HG02981 (cell line): ENCODE measurements at regions not wholly inside any gene's neighbourhood (a gene's known extent, or its start where the extent isn't known, plus 50 kb on each side); places are given as distances from the start of the nearest gene placed in this dataset.

Experiments used
- ATAC-seq: cut with Tn5 transposase; IDR thresholded peaks from one replicate; pipeline ENCODE4 v1.9.1; 2021; ENCODE audit warnings: mild to moderate bottlenecking, moderate library complexity; ENCODE audit not compliant: unreplicated experiment

- no peak for ATAC-seq
These were observed 325.7 kb downstream of the PCDH7 start for GRCh38 chr4:31045724-31046318.

DNA sequence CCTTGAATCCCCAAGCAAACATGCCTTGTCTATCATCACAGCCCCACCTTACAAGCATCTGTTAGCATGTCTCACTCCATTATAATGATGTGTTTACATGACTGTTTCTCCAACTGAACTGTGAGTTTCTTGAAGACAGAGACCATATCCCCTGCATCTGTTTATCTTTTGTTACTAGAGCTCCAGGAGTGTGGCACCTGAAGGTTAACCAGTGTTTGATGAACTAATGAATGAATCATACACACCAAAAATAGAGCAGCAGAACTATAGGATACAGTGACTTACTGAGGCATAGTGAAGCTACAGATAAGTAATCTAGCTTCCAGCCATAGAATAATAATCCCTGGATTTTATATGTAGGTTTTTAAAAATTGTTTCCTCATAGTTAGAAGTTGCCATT is 331.0 kb downstream of the PCDH7 start:
- ATAC-seq = no peak

- no peak for ATAC-seq
These were observed 331.4 kb downstream of the PCDH7 start for GRCh38 chr4:31051565-31051964.

GRCh38 chr4:31052519-31052918 is 332.4 kb downstream of the PCDH7 start:
- no peak for ATAC-seq

DNA sequence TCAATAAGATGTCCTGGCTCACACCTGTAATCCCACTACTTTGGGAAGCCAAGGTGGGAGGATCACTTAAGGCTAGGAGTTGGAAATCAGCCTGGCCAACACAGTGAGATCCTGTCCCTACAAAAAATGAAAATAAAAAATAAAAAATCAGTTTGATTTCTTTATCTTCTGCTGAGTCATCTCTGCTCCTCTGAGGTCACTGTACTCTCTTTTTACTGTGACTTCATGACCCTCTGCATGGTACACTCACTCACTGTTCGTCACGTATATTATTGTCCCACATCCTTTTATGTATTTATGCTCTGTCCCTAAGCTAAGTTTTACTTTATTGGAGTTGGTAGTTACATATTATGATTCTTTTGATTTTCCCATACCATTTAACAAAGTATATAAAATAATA is 333.3 kb downstream of the PCDH7 start:
- ATAC-seq = no peak

DNA sequence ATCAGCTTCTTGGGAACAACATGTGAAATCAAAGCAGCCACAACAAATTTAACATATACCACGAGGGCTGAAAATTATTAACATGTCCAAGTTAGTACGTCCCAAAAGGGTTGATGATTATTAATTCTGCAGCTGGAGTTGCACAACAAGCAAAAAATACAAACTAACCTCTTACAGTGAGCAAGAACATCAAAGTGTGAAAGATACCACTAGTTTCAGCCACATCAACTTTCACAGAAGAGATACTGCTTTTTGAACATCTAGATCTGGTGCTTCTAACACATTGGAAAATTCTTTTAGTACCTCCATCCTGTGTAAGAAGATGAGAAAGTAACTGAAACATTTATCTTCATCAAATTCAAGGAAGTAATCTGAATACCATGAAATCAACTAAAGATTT is 334.1 kb downstream of the PCDH7 start:
- ATAC-seq = peak; percentile 50

DNA sequence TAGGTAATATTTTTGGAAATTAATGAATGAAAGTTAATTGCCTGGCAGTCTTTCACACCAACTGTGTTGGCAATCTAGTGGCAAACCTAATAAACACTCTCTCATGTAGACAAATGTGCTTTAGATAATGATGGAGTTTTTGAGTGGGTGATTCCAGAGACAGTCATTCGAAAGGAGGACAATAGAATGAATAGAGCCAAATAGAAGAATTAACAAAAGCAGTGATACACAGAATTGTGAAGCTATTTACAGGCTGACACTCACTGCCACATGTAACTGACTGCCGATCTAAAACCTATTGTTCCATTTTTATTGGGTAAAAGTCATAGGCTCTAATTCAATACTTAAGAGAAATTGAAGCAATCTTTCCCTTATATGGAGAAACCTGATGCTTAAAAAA is 338.5 kb downstream of the PCDH7 start:
- no peak for ATAC-seq

GRCh38 chr4:31059753-31060522 is 339.8 kb downstream of the PCDH7 start:
- ATAC-seq = no peak

GRCh38 chr4:31065086-31065485 is 344.9 kb downstream of the PCDH7 start:
- no peak for ATAC-seq

GRCh38 chr4:31068257-31069075 is 348.3 kb downstream of the PCDH7 start:
- no peak for ATAC-seq

GRCh38 chr4:31069151-31069550 is 349.0 kb downstream of the PCDH7 start:
- no peak for ATAC-seq

GRCh38 chr4:31071508-31072486 is 351.6 kb downstream of the PCDH7 start:
- no peak for ATAC-seq

GRCh38 chr4:31075969-31076368 is 355.8 kb downstream of the PCDH7 start:
- ATAC-seq = no peak

DNA sequence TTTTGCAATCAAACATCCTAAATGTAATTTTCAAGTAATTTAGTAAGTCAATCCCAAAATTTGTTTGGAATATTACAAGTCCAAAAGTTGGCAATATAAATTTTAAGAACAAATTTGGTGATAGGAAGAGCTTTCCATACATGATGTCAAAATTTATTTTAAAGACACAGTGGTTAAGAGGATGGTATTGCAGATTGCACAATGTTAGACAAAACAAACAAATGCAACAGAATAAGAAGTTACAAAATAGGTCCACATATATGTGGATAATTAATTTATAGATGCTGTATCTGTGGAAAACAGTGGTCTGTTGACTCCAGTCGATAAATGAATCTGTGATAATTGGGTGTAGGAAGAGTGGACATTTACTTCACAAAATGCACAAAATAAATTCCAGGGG is 358.5 kb downstream of the PCDH7 start:
- ATAC-seq = no peak

DNA sequence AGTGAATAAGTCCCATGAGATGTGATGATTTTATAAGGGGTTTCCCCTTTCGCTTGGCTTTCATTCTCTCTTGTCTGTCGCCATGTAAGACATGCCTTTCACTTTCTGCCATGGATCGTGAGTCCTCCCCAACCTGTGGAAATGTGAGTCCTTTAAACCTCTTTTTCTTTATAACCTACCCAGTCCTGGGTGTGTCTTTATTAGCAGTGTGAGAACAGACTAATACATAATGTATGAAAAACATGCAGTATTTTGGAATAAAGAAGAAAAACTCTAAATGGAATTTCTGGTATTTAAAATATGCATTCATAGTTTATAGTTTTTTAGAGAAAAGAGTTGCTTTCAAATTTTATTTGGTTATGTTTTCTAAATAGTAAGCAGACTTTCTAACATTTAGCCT is 360.7 kb downstream of the PCDH7 start:
- no peak for ATAC-seq

DNA sequence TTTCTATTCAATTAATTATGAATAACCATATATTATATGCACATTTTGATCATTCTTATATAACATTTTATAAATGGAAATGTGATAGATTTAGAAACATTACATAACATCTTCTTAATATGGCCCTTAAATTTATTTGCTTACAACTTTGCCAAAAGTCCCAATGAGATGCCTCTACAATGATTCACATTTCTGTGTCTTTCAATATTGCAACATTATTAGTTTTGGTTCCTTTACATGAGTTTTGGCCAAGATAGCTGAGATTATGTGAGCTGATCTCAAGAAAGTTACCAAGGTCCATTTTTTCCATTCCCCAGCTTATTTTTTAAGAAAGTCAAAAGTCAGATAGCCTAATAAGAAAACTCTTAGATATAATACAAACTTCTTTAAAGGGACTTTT is 361.2 kb downstream of the PCDH7 start:
- no peak for ATAC-seq

DNA sequence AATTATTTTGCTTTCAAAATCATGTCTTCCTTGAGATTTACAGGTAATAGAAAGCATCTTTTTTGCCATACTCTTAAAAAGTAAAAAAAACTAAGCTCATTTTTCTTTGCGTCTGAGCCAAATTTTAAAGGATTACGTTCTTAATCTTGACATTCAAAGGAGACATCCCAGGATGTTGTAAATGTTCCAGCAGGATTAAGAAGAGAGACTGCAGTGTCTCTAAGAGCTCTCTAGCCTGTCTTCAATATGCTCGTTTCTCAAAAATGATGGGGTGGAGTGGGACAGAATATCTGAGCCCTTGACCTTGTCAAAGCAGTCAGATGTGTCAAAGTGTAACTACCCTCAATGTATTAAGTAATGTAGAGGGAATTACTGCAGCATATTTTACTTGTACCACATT is 363.3 kb downstream of the PCDH7 start:
- ATAC-seq = no peak

GRCh38 chr4:31084806-31085416 is 364.7 kb downstream of the PCDH7 start:
- ATAC-seq = no peak

- no peak for ATAC-seq
These were observed 365.5 kb downstream of the PCDH7 start for GRCh38 chr4:31085689-31086088.

DNA sequence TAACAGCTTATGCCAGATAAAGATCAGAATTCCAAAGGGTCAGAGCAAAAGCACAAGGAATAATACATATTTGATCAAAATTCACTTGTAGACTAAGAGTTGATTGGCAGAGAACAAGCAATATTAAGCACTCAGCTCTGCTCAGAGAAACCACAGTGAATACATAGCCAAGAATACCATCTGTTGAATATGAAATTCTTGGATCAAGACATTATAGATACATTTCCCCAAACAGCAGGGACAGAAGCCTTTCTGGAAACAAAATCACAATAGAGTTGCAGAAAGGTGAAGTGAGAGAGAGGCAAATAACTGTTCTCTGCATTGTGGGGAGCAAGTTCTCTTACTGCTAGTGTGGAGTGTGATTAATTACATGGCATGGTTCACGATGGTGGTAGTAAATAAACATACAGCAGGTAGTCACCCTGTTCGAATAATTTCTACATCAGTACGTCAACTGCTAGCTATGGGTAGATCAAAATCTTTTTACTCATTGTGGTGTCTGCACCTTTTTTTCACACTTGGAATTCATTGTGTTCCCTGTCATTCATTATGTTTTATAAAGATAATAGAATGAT is 366.7 kb downstream of the PCDH7 start:
- ATAC-seq = no peak
